GM19324 (cell line): ENCODE measurements at regions not wholly inside any gene's neighbourhood (a gene's known extent, or its start where the extent isn't known, plus 50 kb on each side); places are given as distances from the start of the nearest gene placed in this dataset.
"Not testable (repeated sequence)": the region's sequence is repeated elsewhere in the genome, so short reads cannot be mapped to it uniquely, and the experiment has no call there.

ENCODE experiments used
- ATAC-seq: cut with Tn5 transposase; IDR thresholded peaks from one replicate; pipeline ENCODE4 v1.9.1; 2021; ENCODE audit warnings: mild to moderate bottlenecking, moderate library complexity; ENCODE audit not compliant: unreplicated experiment, low FRiP score

- ATAC-seq = no peak
Observed at GRCh38 chr13:32828711-32829110, 187.5 kb upstream of the KL start.

- ATAC-seq = no peak
Observed at GRCh38 chr13:32829269-32829668, 187.0 kb upstream of the KL start.

GRCh38 chr13:32829676-32830335 is 186.4 kb upstream of the KL start:
- no peak for ATAC-seq

GRCh38 chr13:32830336-32831031 is 185.7 kb upstream of the KL start:
- no peak for ATAC-seq

- ATAC-seq = no peak
Observed at GRCh38 chr13:32837307-32837972, 178.8 kb upstream of the KL start.

- no peak for ATAC-seq
Observed at GRCh38 chr13:32837973-32838927, 178.0 kb upstream of the KL start.

- no peak for ATAC-seq
Observed at GRCh38 chr13:32838945-32839344, 177.3 kb upstream of the KL start.

- ATAC-seq = no peak
Observed at GRCh38 chr13:32840113-32840512, 176.1 kb upstream of the KL start.

- ATAC-seq = no peak
Observed at GRCh38 chr13:32840989-32841713, 175.1 kb upstream of the KL start.

- no peak for ATAC-seq
Observed at GRCh38 chr13:32845952-32846950, 170.0 kb upstream of the KL start.

- not testable (repeated sequence) for ATAC-seq
Observed at GRCh38 chr13:32847976-32848375, 168.2 kb upstream of the KL start.

- ATAC-seq = no peak
Observed at GRCh38 chr13:32849369-32849768, 166.9 kb upstream of the KL start.

- no peak for ATAC-seq
Observed at GRCh38 chr13:32850316-32851052, 165.7 kb upstream of the KL start.

- ATAC-seq = no peak
Observed at GRCh38 chr13:32851083-32852069, 164.8 kb upstream of the KL start.

- no peak for ATAC-seq
Observed at GRCh38 chr13:32852526-32852925, 163.7 kb upstream of the KL start.

GRCh38 chr13:32857077-32857476 is 159.1 kb upstream of the KL start:
- no peak for ATAC-seq

GRCh38 chr13:32857689-32858088 is 158.5 kb upstream of the KL start:
- ATAC-seq = no peak
